ENCODE measurements at regions not wholly inside any gene's neighbourhood (a gene's known extent, or its start where the extent isn't known, plus 50 kb on each side); places are given as distances from the start of the nearest gene placed in this dataset.

DNA sequence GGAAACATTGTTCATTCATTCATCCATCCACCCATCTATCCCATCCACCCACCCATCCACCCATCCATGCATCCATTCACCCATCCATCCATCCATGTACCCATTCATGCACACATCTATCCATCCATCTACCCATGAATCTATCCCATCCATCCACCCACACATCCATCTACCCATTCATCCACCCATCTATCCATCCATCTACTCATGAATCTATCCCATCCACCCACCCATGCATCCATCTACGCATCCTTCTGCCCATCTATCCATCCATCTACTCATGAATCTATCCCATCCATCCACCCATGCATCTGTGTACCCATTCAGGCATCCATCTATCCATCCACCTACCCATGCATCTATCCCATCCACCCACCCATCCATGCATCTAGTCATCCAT lies 51.6 kb upstream of the URI1 start:
- no peak for ATAC-seq
- H3K4me3 Mint-ChIP-seq, result no peak overlapping the region

More for the DNA sequence above, 51.6 kb upstream of the URI1 start:
- no peaks in the 10 kb centered on the region for H3K36me3 Mint-ChIP-seq
- H3K9me3 Mint-ChIP-seq, result no peaks in the 10 kb centered on the region
- no peak for DNase-seq (ENCODE audit: low spot score in 2 of 2)
- H3K4me1 Mint-ChIP-seq, result no peaks in the 10 kb centered on the region
- no peak overlapping the region for H3K27ac Mint-ChIP-seq
